ENCODE measurements at regions not wholly inside any gene's neighbourhood (a gene's known extent, or its start where the extent isn't known, plus 50 kb on each side); places are given as distances from the start of the nearest gene placed in this dataset.

GRCh38 chr2:54021702-54022101 is 50.9 kb upstream of the PSME4 start:
- no peak overlapping the region for H3K27ac ChIP-seq
- TF ChIP-seq CTCF (conservative IDR thresholded peaks at IDR 0.05) (no peak), ZFX (IDR thresholded peaks at IDR 0.05) (no peak)

GRCh38 chr2:54020793-54021414 is 50.1 kb upstream of the PSME4 start:
- H3K27ac ChIP-seq: no peak overlapping the region
- TF ChIP-seq ZFX (IDR thresholded peaks at IDR 0.05) (no peak), CTCF (conservative IDR thresholded peaks at IDR 0.05) (no peak)
